ENCODE measurements at regions not wholly inside any gene's neighbourhood (a gene's known extent, or its start where the extent isn't known, plus 50 kb on each side); places are given as distances from the start of the nearest gene placed in this dataset.

- H3K9me3 ChIP-seq (ENCODE audit: control insufficient read depth, low read depth, low read length) = no peaks in the 10 kb centered on the region
- no peaks in the 10 kb centered on the region for H3K36me3 ChIP-seq (ENCODE audit: control insufficient read depth in 2 of 2, extremely low read depth in 1 of 2, insufficient read depth in 2 of 2, low read length in 2 of 2)
- H3K27ac ChIP-seq (ENCODE audit: control insufficient read depth, insufficient read depth, low read length) = no peak overlapping the region
- FAIRE-seq (no peak), DNase-seq (ENCODE audit: low read depth, low spot score) (no peak)
- no peaks in the 10 kb centered on the region for H3K79me2 ChIP-seq (ENCODE audit: control insufficient read depth, insufficient read depth, low read length)
- dilution Hi-C loops (cut with MboI; ENCODE audit: extremely low pct_ligation_motif_present, low sequenced_read_pairs) = no loop called here
- H3K9me1 ChIP-seq (ENCODE audit: control insufficient read depth, extremely low read depth, insufficient read depth, low read length) = no peaks in the 10 kb centered on the region
- H3K4me2 ChIP-seq (ENCODE audit: control insufficient read depth, extremely low read depth, insufficient read depth, low read depth, low read length) = no peak overlapping the region
- H4K20me1 ChIP-seq (ENCODE audit: control insufficient read depth, extremely low read depth, insufficient read depth, low read length) = no peaks in the 10 kb centered on the region
- H3K9ac ChIP-seq (ENCODE audit: control insufficient read depth, extremely low read depth, insufficient read depth, low read length) = no peak overlapping the region
- H3K4me1 ChIP-seq (ENCODE audit: control insufficient read depth, extremely low read depth, insufficient read depth, low read length) = no peaks in the 10 kb centered on the region
- TF ChIP-seq CTCF (optimal IDR thresholded peaks at IDR 0.05 in 1 of 3, IDR thresholded peaks at IDR 0.05 in 1 of 3, conservative IDR thresholded peaks at IDR 0.05 in 1 of 3; ENCODE audit: extremely low read depth in 1 of 3, insufficient read depth in 2 of 3, low read length in 3 of 3) (no peak), EZH2 (IDR thresholded peaks at IDR 0.05; ENCODE audit: low read length) (no peak)
- H3K27me3 ChIP-seq (ENCODE audit: control insufficient read depth, extremely low read depth, insufficient read depth, low read length) = no peaks in the 10 kb centered on the region
- H3K4me3 ChIP-seq (ENCODE audit: control insufficient read depth in 2 of 3, extremely low read depth in 1 of 3, insufficient read depth in 2 of 3, low read depth in 1 of 3, low read length in 3 of 3) = no peak overlapping the region
- H2AFZ ChIP-seq (ENCODE audit: control insufficient read depth, low read length) = no peak overlapping the region
Observed at GRCh38 chr7:3177271-3177670, 123.8 kb upstream of the SDK1 start.

- DNase-seq (ENCODE audit: low read depth, low spot score) (no peak), FAIRE-seq (no peak)
- no peak overlapping the region for H3K27ac ChIP-seq (ENCODE audit: control insufficient read depth, insufficient read depth, low read length)
- dilution Hi-C loops (cut with MboI; ENCODE audit: extremely low pct_ligation_motif_present, low sequenced_read_pairs) = no loop called here
- no peak overlapping the region for H3K9ac ChIP-seq (ENCODE audit: control insufficient read depth, extremely low read depth, insufficient read depth, low read length)
- no peak overlapping the region for H2AFZ ChIP-seq (ENCODE audit: control insufficient read depth, low read length)
- H3K9me3 ChIP-seq (ENCODE audit: control insufficient read depth, low read depth, low read length) = no peaks in the 10 kb centered on the region
- H3K4me3 ChIP-seq (ENCODE audit: control insufficient read depth in 2 of 3, extremely low read depth in 1 of 3, insufficient read depth in 2 of 3, low read depth in 1 of 3, low read length in 3 of 3) = no peak overlapping the region
- H3K4me1 ChIP-seq (ENCODE audit: control insufficient read depth, extremely low read depth, insufficient read depth, low read length) = no peaks in the 10 kb centered on the region
- no peaks in the 10 kb centered on the region for H3K27me3 ChIP-seq (ENCODE audit: control insufficient read depth, extremely low read depth, insufficient read depth, low read length)
- H3K4me2 ChIP-seq (ENCODE audit: control insufficient read depth, extremely low read depth, insufficient read depth, low read depth, low read length) = no peak overlapping the region
- H4K20me1 ChIP-seq (ENCODE audit: control insufficient read depth, extremely low read depth, insufficient read depth, low read length) = no peaks in the 10 kb centered on the region
- TF ChIP-seq CTCF (optimal IDR thresholded peaks at IDR 0.05 in 1 of 3, IDR thresholded peaks at IDR 0.05 in 1 of 3, conservative IDR thresholded peaks at IDR 0.05 in 1 of 3; ENCODE audit: extremely low read depth in 1 of 3, insufficient read depth in 2 of 3, low read length in 3 of 3) (no peak), EZH2 (IDR thresholded peaks at IDR 0.05; ENCODE audit: low read length) (no peak)
- H3K36me3 ChIP-seq (ENCODE audit: control insufficient read depth in 2 of 2, extremely low read depth in 1 of 2, insufficient read depth in 2 of 2, low read length in 2 of 2) = no peaks in the 10 kb centered on the region
- H3K9me1 ChIP-seq (ENCODE audit: control insufficient read depth, extremely low read depth, insufficient read depth, low read length) = no peaks in the 10 kb centered on the region
- no peaks in the 10 kb centered on the region for H3K79me2 ChIP-seq (ENCODE audit: control insufficient read depth, insufficient read depth, low read length)
Observed at GRCh38 chr7:3179456-3179855, 121.6 kb upstream of the SDK1 start.

Data from keratinocyte (primary cell).